ENCODE measurements at regions not wholly inside any gene's neighbourhood (a gene's known extent, or its start where the extent isn't known, plus 50 kb on each side); places are given as distances from the start of the nearest gene placed in this dataset.

GRCh38 chrX:13415509-13415908, 95.7 kb upstream of the ATXN3L start:
- TF ChIP-seq POLR2AphosphoS5 (IDR thresholded peaks at IDR 0.05; ENCODE audit: low read depth, low read length) (no peak), SIN3A (IDR thresholded peaks at IDR 0.05; ENCODE audit: borderline replicate concordance, insufficient read depth, low read length) (no peak)
